IMR-90 (cell line): ENCODE measurements at regions not wholly inside any gene's neighbourhood (a gene's known extent, or its start where the extent isn't known, plus 50 kb on each side); places are given as distances from the start of the nearest gene placed in this dataset.

Experiments used
- CTCF ChIP-seq: conservative IDR thresholded peaks from 2 replicates; pipeline ENCODE4 v1.5.1; 2012; ENCODE audit warnings: mild to moderate bottlenecking, low read depth, low read length, improper control_type of control experiment
- RAD21 ChIP-seq: IDR thresholded peaks from 2 replicates; pipeline ENCODE4 v1.6.1; 2012; ENCODE audit warnings: low read length, improper control_type of control experiment
- RCOR1 ChIP-seq: IDR thresholded peaks from 2 replicates; pipeline ENCODE4 v1.6.1; 2012; ENCODE audit warnings: mild to moderate bottlenecking, low read length, improper control_type of control experiment; ENCODE audit not compliant: insufficient replicate concordance

DNA sequence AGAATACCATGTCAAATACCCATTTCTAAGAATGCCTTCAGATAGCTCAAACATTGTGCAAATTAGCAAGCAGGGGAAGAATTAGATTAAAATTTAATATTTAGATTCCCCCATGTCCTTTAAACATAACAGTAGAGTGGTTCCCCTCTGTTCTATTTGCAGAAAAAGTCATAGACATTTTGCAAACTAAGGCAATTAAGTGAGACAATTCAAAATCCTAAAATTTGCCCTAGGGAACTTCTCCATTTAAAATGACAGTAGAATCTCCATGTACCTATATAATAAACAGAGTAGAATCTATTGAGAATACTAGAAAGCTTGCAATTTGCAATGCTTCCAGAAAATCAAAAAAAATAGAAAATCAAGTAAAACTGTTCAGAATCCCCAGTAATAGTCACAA lies 340.6 kb downstream of the TBL1XR1 start:
- TF ChIP-seq CTCF, result no peak
- TF ChIP-seq RCOR1, result no peak
- TF ChIP-seq RAD21, result no peak
